ENCODE measurements at regions not wholly inside any gene's neighbourhood (a gene's known extent, or its start where the extent isn't known, plus 50 kb on each side); places are given as distances from the start of the nearest gene placed in this dataset.
"Not testable (repeated sequence)": the region's sequence is repeated elsewhere in the genome, so short reads cannot be mapped to it uniquely, and the experiment has no call there.

DNA sequence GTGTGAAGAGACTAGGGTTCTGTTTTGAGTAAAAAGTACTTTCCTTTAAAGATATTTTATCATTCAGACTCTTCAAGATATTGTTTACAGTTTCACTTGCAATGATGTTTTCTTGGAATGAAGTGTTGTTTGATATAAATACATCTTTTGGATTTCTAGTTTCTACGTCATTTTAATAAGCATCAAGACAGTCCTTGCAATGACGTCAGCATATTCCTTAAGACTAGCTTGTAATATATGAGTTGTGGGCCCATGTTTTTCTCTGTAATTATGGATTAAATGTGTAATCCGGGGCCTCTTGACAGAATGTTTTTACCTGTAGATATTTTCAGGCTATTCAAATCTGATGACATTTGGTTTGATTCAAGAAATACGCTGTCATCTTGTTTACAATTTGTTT is 66.1 kb downstream of the RBMX2 start:
- DNase-seq (ENCODE audit: low read depth in 3 of 3, low spot score in 2 of 3): no peak

DNA sequence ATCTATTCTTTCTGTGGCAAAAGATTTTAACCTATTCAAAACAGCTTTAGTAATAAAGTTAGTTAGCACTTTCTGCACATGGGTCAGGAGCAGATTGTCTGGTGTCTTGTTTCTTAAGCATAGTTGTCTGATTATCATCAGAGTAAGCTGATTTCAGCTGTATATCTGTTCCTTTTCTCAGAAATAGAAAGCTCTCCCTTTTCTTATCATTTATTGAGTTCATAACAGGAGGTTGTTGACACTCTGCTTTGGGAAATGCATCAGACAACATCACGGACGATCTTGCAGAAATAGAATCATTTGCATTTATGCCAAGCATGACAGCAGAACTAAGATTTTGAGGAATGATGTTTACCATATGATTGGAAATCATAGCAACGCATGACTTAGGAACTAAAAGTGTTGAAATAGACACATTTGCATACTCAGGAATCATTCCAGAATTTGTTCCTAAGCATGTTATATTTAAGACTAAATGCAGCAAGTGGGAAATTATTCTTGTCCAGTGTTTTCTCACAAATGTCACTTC is 66.7 kb downstream of the RBMX2 start:
- DNase-seq (ENCODE audit: low read depth in 3 of 3, low spot score in 2 of 3): no peak

DNA sequence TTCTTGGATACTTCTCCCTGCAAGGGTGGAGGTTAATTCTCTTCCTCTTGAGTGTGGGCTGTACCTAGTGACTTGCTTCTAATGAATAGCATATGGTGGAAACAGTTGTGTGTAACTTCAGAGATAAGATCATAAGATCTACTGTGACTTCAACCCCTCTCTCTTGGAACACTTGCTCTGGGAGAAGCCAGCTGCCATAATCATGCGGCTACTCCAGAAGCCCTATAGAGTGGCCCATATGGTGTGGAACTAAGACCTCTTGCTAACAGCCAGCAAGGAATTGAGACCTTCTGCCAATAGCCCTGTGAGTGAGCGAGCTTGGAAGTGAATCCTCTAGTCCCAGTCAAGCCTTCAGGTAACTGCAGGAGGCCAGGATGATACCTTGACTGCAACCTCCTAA is 81.1 kb downstream of the RBMX2 start:
- DNase-seq (ENCODE audit: low read depth in 3 of 3, low spot score in 2 of 3): no peak

DNA sequence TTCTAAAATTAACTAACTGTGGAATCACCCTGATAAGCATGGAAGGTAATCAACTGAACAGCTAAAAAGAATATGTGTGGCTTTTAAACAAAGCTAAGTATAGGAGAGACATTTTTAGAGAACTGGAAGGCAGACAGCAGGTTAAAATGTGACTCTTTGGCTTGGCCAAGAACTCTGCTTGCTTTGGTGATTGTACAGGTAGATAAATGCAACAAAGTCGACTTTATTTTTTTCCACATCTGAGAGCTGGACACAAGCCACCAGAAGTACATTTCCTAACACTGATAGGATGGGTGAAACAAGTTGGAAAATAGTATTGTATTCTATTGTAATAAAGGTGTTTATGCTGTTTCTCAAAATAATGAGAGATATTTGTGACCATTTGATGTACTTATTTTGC is 84.1 kb downstream of the RBMX2 start:
- DNase-seq (ENCODE audit: low read depth in 3 of 3, low spot score in 2 of 3): no peak

- not testable (repeated sequence) for DNase-seq (ENCODE audit: low read depth in 3 of 3, low spot score in 2 of 3)
These were observed 93.7 kb downstream of the RBMX2 start for GRCh38 chrX:130495502-130495901.

GRCh38 chrX:130497531-130497930 is 95.7 kb downstream of the RBMX2 start:
- DNase-seq (ENCODE audit: low read depth in 3 of 3, low spot score in 2 of 3): no peak

DNA sequence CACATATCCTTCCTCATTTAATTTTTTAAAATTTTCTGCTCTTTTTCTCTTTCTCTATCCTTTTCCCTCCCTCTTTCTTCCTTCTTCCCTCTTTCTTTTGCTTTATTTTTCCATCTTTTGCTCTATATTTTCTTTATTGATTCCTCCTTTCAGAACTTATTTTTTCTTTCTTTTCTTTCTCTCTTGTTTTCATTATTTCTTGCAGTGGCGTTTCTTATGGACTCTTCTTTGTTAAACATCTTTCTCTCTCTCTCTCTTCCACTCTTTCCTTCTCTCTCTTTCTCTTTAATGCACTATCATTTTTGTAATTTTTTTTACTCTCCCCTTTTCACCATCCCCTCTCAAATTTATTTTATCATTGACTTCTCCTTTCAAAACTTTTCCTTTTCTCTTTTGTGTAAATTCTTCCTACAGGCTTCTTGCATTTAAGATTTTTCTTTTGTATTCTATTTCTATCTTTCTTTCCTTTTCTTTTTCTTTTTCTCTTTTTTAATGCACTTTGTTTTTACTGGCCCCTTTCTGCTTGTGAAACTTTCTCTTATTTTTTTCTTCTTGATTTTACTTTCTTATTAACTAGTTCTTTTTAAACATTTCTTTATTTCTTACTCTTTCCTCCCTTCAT is 97.0 kb downstream of the RBMX2 start:
- DNase-seq (ENCODE audit: low read depth in 3 of 3, low spot score in 2 of 3): no peak

GRCh38 chrX:130502016-130502570 is 100.3 kb downstream of the RBMX2 start:
- DNase-seq (ENCODE audit: low read depth in 3 of 3, low spot score in 2 of 3): no peak

DNA sequence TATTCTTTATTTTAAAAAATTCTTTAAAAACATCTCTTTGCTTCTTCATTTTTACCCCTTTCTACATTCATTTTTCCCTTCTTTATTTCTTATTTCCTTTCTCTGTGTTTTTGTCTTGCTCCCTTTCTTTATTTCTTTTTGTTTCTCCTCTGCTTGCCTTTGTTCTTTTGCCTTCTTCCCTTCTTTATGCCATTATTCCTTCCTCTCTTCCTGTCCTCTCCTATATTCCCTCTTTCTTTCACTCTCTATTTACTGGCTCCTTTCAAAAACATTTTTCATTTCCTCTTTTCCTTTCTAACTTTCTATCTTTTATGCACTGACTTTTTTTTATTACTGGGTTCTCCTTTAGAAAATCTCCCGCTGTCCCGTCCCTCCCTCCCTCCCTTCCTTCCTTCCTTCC is 102.2 kb downstream of the RBMX2 start:
- no peak for DNase-seq (ENCODE audit: low read depth in 3 of 3, low spot score in 2 of 3)

DNA sequence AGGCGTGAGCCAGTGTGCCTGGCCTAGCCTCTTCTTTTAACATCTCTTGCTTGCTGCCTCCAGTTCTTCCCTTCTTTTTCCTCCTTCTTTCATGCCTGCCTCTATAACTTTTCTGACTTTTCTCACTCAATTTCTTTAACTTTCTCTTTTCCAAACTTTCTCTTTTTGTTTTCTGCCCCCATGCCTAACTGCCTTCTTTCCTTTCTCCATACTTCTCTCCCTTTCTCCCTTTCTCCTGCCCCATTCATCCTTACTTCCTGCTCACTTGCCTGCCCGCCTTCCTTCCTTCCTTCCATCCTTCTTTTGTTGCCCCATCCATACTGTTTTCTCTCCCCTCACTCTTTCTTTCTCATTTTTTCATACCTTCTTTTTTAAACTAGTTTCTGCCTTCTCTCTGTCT is 105.2 kb downstream of the RBMX2 start:
- no peak for DNase-seq (ENCODE audit: low read depth in 3 of 3, low spot score in 2 of 3)

- DNase-seq (ENCODE audit: low read depth in 3 of 3, low spot score in 2 of 3): not testable (repeated sequence)
These were observed 110.7 kb downstream of the RBMX2 start for GRCh38 chrX:130512534-130512933.

- no peak for DNase-seq (ENCODE audit: low read depth in 3 of 3, low spot score in 2 of 3)
These were observed 114.3 kb downstream of the RBMX2 start for GRCh38 chrX:130516123-130516522.

GRCh38 chrX:130523460-130524394 is 121.9 kb downstream of the RBMX2 start:
- DNase-seq (ENCODE audit: low read depth in 3 of 3, low spot score in 2 of 3): peak in 1 of 3 donors; percentile 15

DNA sequence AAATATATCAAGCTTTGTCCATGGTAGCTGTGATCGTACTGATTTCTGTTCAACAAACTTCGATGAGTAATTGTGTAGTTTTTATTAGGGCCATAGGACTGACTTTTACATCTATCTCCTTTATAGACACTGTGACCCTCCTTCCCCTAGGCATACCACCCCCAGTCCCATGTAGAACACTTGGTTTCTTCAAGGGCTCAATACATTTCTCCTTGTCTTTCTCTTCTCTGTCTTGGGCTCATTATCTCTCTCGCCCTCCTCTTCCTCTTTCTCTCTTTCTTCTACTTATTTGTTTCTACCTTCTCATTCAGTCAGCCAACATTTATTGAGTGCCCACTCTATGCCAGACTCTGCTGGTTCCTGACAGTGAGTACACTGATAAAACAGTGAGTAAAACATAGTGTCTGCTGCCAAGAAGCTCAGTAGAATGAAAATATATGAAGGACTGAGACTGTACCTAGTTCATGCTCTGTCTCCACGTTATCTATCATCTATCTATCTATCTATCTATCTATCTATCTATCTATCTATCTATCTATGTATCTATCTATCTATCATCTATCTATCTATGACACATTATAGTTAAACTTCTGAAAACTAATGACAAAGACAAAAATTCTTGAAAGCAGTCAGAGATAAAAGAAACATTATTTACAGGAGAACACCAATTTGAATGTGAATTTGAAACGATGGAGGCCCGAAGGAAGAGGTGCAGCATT is 122.8 kb downstream of the RBMX2 start:
- no peak for DNase-seq (ENCODE audit: low read depth in 3 of 3, low spot score in 2 of 3)

GRCh38 chrX:130529531-130529930 is 127.7 kb downstream of the RBMX2 start:
- DNase-seq (ENCODE audit: low read depth in 3 of 3, low spot score in 2 of 3): no peak

DNA sequence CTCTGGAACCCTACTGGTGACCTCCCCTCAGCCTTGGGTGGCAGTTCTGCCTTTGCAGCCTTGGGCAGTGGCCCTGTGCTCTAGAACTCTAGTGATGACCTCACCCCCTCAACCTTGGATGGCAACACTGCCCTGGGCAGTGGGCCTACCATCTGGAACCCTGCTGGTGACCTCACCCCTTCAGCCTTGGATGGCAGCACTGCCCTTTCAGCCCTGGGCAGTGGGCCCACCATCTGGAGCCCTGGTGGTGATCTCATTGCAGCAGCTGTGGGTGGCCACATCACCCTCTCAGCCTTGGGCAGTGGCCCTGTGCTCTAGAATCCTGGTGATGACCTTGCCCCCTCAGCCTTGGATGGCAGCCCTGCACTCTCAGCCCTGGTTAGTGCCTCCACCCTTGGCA is 129.3 kb downstream of the RBMX2 start:
- DNase-seq (ENCODE audit: low read depth in 3 of 3, low spot score in 2 of 3): no peak

- DNase-seq (ENCODE audit: low read depth in 3 of 3, low spot score in 2 of 3): no peak
These were observed 138.0 kb downstream of the RBMX2 start for GRCh38 chrX:130539721-130540321.

GRCh38 chrX:130543603-130544325 is 142.0 kb downstream of the RBMX2 start:
- no peak for DNase-seq (ENCODE audit: low read depth in 3 of 3, low spot score in 2 of 3)

DNA sequence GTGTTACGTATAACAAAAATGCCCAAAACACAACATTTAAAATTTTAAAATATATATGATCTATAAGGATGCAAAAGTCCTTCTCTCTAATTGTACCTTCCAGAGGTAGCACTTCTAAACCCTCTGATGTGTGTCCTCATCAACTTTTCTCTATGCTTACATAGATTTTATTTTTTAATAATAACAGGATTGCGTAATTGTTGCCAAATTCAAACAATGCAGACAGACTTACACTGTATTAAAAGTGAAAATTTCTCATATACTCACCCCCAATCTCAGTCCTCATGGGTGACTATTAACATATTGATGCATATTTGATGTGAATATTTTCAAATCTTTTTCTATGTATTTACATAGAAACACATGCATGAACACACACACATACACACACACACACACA is 144.0 kb downstream of the RBMX2 start:
- DNase-seq (ENCODE audit: low read depth in 3 of 3, low spot score in 2 of 3): no peak

DNA sequence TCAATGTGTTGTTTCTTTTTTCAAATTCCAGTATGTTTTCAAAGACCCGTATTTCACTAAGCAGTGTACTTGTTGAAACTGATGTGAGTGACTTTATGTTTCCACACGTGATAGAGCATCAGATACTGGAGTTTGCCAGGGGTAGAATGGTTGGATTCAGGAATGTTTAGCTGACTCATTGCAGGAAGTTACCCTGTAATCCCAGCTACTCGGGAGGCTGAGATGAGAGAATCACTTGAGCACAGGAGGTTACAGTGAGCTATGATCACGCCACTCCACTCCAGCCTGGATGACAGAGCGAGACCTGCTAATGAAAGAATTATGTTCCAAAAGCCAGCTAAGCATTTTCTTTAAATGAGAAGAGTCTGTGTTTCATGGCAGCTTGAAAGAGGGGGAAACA is 147.6 kb downstream of the RBMX2 start:
- not testable (repeated sequence) for DNase-seq (ENCODE audit: low read depth in 3 of 3, low spot score in 2 of 3)

Data from right renal cortex interstitium (tissue), 3 donors.